ENCODE measurements at regions not wholly inside any gene's neighbourhood (a gene's known extent, or its start where the extent isn't known, plus 50 kb on each side); places are given as distances from the start of the nearest gene placed in this dataset.
A peak's percentile ranks its signal among the peaks of the same experiment; 100 is the strongest.
"Not testable (repeated sequence)": the region's sequence is repeated elsewhere in the genome, so short reads cannot be mapped to it uniquely, and the experiment has no call there.

DNA sequence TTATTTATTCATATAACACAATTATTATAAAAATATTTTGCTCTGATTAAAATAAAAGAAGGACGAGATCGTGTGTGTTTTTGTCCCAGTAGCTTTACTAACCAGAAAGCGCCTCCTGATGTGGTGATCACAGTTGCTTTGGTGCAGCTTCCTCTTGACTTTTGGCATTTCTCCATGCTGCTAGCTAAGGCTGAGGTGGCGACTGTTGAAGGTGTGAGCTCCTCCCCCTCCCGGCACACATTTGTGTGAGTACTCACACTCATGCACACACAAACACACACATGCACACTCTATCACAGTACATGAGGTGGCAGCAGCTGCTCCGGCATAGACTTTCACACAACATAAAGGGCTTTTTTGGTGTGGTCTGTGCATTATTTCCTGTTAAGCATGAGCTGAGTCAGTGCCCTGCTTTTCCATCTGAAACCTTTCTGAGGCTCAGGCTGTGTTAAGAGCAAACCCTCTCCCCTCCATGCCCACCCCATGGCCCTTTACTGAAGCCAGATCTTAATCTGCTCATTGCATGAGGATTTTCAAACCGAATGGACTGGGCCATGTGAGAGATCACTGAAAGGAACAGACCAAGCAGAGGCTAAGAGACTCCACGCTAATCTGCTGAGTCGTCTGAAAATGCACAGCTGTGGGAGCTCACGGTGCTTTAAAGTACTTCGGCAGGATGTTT lies 53.3 kb downstream of the FOXD4L1 start:
- H2AFZ ChIP-seq (ENCODE audit: low read depth, low read length); H4K91ac ChIP-seq (ENCODE audit: low read length); H3K36me3 ChIP-seq (ENCODE audit: control insufficient read depth in 1 of 2, insufficient read depth in 2 of 2, low read depth in 1 of 2, low read length in 2 of 2); H2BK15ac ChIP-seq (ENCODE audit: low read depth, poor library complexity, severe bottlenecking); H3K4me3 ChIP-seq (ENCODE audit: insufficient read depth in 1 of 2, low read depth in 1 of 2, low read length in 2 of 2); H3K23ac ChIP-seq (ENCODE audit: low read length in 2 of 2); H3K4me1 ChIP-seq (ENCODE audit: control insufficient read depth, insufficient read depth, low read depth, low read length); H3K27me3 ChIP-seq (ENCODE audit: control insufficient read depth in 1 of 2, insufficient read depth in 1 of 2, low read length in 2 of 2); H3K4ac ChIP-seq (ENCODE audit: low read depth in 1 of 2, low read length in 2 of 2); H3K9ac ChIP-seq (ENCODE audit: low read length); H2BK12ac ChIP-seq (ENCODE audit: low read length in 2 of 2); H3K4me2 ChIP-seq (ENCODE audit: low read length, poor library complexity, severe bottlenecking); H3K79me1 ChIP-seq (replicated peaks; ENCODE audit: low read length, poor library complexity, severe bottlenecking); H3K9me3 ChIP-seq (ENCODE audit: control insufficient read depth, low read length); H2BK5ac ChIP-seq (ENCODE audit: low read depth, low read length, poor library complexity, severe bottlenecking); H3K27ac ChIP-seq (ENCODE audit: low read length, poor library complexity, severe bottlenecking); H4K8ac ChIP-seq (ENCODE audit: low read length); H3K14ac ChIP-seq (ENCODE audit: low read length in 2 of 2); H2BK120ac ChIP-seq (ENCODE audit: low read depth, low read length); H2AK5ac ChIP-seq (ENCODE audit: low read length, severe bottlenecking): not testable (repeated sequence)
- DNase-seq, result peak; percentile 13
- WGBS, result 32% methylated on average over 4 of the region's 11 CpGs
- H3K18ac ChIP-seq (ENCODE audit: low read depth in 1 of 2, low read length in 2 of 2), result peak overlapping the region in 1 of 2 experiments; percentile 40

DNA sequence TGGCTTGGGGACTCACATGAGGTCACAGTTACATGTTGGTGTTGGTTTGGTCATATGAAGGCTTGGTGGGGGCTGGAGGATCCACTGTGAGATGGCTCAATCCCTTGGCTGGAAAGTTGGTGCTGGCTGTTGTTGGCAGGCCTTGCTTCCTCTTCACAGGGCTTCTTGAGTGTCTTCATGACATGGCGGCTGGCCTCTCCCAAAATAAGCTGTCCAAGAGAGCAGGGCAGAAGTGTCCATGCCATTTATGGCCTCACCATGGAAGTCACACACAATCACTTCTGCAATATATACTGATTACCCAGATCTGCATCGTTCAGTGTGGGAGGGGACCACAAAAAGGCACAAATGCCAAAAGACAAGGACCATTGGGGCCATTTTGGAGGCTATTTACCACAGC lies 61.4 kb downstream of the FOXD4L1 start:
- not testable (repeated sequence) for H3K4me1 ChIP-seq (ENCODE audit: control insufficient read depth, insufficient read depth, low read depth, low read length); H3K9me3 ChIP-seq (ENCODE audit: control insufficient read depth, low read length); H3K27me3 ChIP-seq (ENCODE audit: control insufficient read depth in 1 of 2, insufficient read depth in 1 of 2, low read length in 2 of 2); H3K14ac ChIP-seq (ENCODE audit: low read length in 2 of 2); H2AFZ ChIP-seq (ENCODE audit: low read depth, low read length); H3K18ac ChIP-seq (ENCODE audit: low read depth in 1 of 2, low read length in 2 of 2); H2BK120ac ChIP-seq (ENCODE audit: low read depth, low read length); H3K4me3 ChIP-seq (ENCODE audit: insufficient read depth in 1 of 2, low read depth in 1 of 2, low read length in 2 of 2); H3K79me1 ChIP-seq (replicated peaks; ENCODE audit: low read length, poor library complexity, severe bottlenecking); H2BK12ac ChIP-seq (ENCODE audit: low read length in 2 of 2); H3K4me2 ChIP-seq (ENCODE audit: low read length, poor library complexity, severe bottlenecking); H3K27ac ChIP-seq (ENCODE audit: low read length, poor library complexity, severe bottlenecking); H3K36me3 ChIP-seq (ENCODE audit: control insufficient read depth in 1 of 2, insufficient read depth in 2 of 2, low read depth in 1 of 2, low read length in 2 of 2); H4K91ac ChIP-seq (ENCODE audit: low read length); H4K8ac ChIP-seq (ENCODE audit: low read length); H3K23ac ChIP-seq (ENCODE audit: low read length in 2 of 2); DNase-seq; H3K4ac ChIP-seq (ENCODE audit: low read depth in 1 of 2, low read length in 2 of 2); H2BK15ac ChIP-seq (ENCODE audit: low read depth, poor library complexity, severe bottlenecking); H2AK5ac ChIP-seq (ENCODE audit: low read length, severe bottlenecking); H3K9ac ChIP-seq (ENCODE audit: low read length); H2BK5ac ChIP-seq (ENCODE audit: low read depth, low read length, poor library complexity, severe bottlenecking)
- no CpG with 5 or more reads among the region's 2 CpGs for WGBS

DNA sequence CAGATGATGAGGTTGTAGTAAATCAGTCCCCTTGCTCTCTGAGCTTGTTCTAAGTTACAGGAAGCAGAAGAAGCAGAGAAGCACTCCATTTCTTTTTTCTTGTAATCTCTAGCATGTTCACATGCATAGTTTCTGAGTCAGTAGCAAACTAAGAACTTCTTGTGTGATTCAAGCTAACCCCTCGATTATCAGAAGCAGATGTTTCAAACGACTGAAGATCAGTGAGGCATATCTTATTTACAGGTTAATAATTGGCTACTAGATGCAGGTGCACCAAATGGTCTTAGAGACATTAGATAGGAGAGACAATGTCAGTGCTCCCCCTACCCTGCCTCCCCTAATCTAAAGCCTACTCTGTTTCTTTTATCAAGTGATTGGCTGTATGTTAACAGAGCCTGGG lies 64.2 kb downstream of the FOXD4L1 start:
- not testable (repeated sequence) for H2AK5ac ChIP-seq (ENCODE audit: low read length, severe bottlenecking); H2BK15ac ChIP-seq (ENCODE audit: low read depth, poor library complexity, severe bottlenecking); H3K4me3 ChIP-seq (ENCODE audit: insufficient read depth in 1 of 2, low read depth in 1 of 2, low read length in 2 of 2); H3K27ac ChIP-seq (ENCODE audit: low read length, poor library complexity, severe bottlenecking); H2BK120ac ChIP-seq (ENCODE audit: low read depth, low read length); H3K9me3 ChIP-seq (ENCODE audit: control insufficient read depth, low read length); H2AFZ ChIP-seq (ENCODE audit: low read depth, low read length); H3K14ac ChIP-seq (ENCODE audit: low read length in 2 of 2); H4K91ac ChIP-seq (ENCODE audit: low read length); H3K4me1 ChIP-seq (ENCODE audit: control insufficient read depth, insufficient read depth, low read depth, low read length); H3K4me2 ChIP-seq (ENCODE audit: low read length, poor library complexity, severe bottlenecking); H3K18ac ChIP-seq (ENCODE audit: low read depth in 1 of 2, low read length in 2 of 2); H3K79me1 ChIP-seq (replicated peaks; ENCODE audit: low read length, poor library complexity, severe bottlenecking); H3K4ac ChIP-seq (ENCODE audit: low read depth in 1 of 2, low read length in 2 of 2); H3K36me3 ChIP-seq (ENCODE audit: control insufficient read depth in 1 of 2, insufficient read depth in 2 of 2, low read depth in 1 of 2, low read length in 2 of 2); H4K8ac ChIP-seq (ENCODE audit: low read length); H3K9ac ChIP-seq (ENCODE audit: low read length); H3K27me3 ChIP-seq (ENCODE audit: control insufficient read depth in 1 of 2, insufficient read depth in 1 of 2, low read length in 2 of 2); H2BK12ac ChIP-seq (ENCODE audit: low read length in 2 of 2); H3K23ac ChIP-seq (ENCODE audit: low read length in 2 of 2); H2BK5ac ChIP-seq (ENCODE audit: low read depth, low read length, poor library complexity, severe bottlenecking); DNase-seq
- WGBS, result no CpG with 5 or more reads among the region's 2 CpGs

DNA sequence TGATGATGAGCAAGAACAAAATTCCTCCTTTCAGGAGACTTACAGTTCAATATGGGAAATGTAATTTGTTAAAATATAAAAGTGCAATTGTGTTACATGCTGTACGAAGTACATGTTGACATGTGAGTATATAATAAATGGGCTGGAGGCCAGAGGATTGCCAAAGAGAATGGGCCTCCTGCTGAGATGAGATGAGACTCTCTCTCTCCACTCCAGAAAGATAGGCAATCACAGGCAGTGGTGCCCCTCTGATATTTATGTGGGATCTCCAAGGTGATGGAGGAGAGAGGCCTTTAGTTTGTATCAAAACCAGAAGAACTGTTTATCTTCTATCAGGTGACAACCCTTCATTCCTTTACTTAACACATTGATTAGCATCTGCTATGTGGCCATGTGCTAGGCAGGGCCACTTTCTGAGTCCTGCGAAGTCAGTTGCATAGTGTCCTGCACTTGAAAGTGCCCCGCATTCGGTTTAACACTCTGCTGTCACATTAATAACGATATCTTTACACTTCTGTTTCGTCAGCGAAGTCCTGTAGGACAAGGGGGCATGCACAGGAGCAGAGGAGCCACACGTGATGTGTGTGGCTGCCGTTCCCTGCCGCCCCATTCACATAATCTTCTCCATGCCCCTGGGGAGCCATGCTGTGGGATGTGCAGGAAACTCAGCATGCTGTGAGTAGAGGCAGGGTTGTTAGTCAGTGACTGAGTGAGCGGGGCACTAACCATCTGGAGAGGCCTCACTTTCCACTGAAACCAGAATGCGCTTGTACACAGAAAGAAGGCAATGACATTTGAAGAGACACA lies 60.2 kb upstream of the RABL2A start:
- not testable (repeated sequence) for H2AK5ac ChIP-seq (ENCODE audit: low read length, severe bottlenecking); H2BK15ac ChIP-seq (ENCODE audit: low read depth, poor library complexity, severe bottlenecking); DNase-seq; H3K23ac ChIP-seq (ENCODE audit: low read length in 2 of 2); H3K4ac ChIP-seq (ENCODE audit: low read depth in 1 of 2, low read length in 2 of 2); H2BK12ac ChIP-seq (ENCODE audit: low read length in 2 of 2); H3K27ac ChIP-seq (ENCODE audit: low read length, poor library complexity, severe bottlenecking); H2BK5ac ChIP-seq (ENCODE audit: low read depth, low read length, poor library complexity, severe bottlenecking); H2BK120ac ChIP-seq (ENCODE audit: low read depth, low read length); H3K4me2 ChIP-seq (ENCODE audit: low read length, poor library complexity, severe bottlenecking); H3K4me3 ChIP-seq (ENCODE audit: insufficient read depth in 1 of 2, low read depth in 1 of 2, low read length in 2 of 2); H4K8ac ChIP-seq (ENCODE audit: low read length); H3K18ac ChIP-seq (ENCODE audit: low read depth in 1 of 2, low read length in 2 of 2); H3K9me3 ChIP-seq (ENCODE audit: control insufficient read depth, low read length); H3K79me1 ChIP-seq (replicated peaks; ENCODE audit: low read length, poor library complexity, severe bottlenecking); H3K27me3 ChIP-seq (ENCODE audit: control insufficient read depth in 1 of 2, insufficient read depth in 1 of 2, low read length in 2 of 2); H3K9ac ChIP-seq (ENCODE audit: low read length); H3K14ac ChIP-seq (ENCODE audit: low read length in 2 of 2); H2AFZ ChIP-seq (ENCODE audit: low read depth, low read length); H3K4me1 ChIP-seq (ENCODE audit: control insufficient read depth, insufficient read depth, low read depth, low read length); H3K36me3 ChIP-seq (ENCODE audit: control insufficient read depth in 1 of 2, insufficient read depth in 2 of 2, low read depth in 1 of 2, low read length in 2 of 2)
- H4K91ac ChIP-seq (ENCODE audit: low read length), result peak overlapping the region; percentile 3
- 61% methylated on average over 7 of the region's 12 CpGs for WGBS

Data from mesenchymal stem cell (in vitro differentiated cells and primary cell).